ENCODE measurements at regions not wholly inside any gene's neighbourhood (a gene's known extent, or its start where the extent isn't known, plus 50 kb on each side); places are given as distances from the start of the nearest gene placed in this dataset.

GRCh38 chr17:14437176-14437575 is 136.3 kb downstream of the HS3ST3B1 start:
- Histone ChIP-seq H3K27me3 (no peaks in the 10 kb centered on the region), H3K4me1 (no peaks in the 10 kb centered on the region), H3K36me3 (no peaks in the 10 kb centered on the region), H3K4me3 (no peak overlapping the region), H3K9me3 (no peaks in the 10 kb centered on the region), H3K27ac (no peak overlapping the region)
- DNase-seq, result no peak
- no peak for TF ChIP-seq POLR2A (IDR thresholded peaks at IDR 0.05)
- no peak for TF ChIP-seq CTCF (IDR thresholded peaks at IDR 0.05)
- intact Hi-C loops (cut with DNase I; ENCODE audit: low total_unique reads), result no loop called here

GRCh38 chr17:14436266-14436665 is 135.4 kb downstream of the HS3ST3B1 start:
- no peak for DNase-seq
- intact Hi-C loops (cut with DNase I; ENCODE audit: low total_unique reads), result no loop called here

GRCh38 chr17:14434506-14434905 is 133.6 kb downstream of the HS3ST3B1 start:
- Histone ChIP-seq H3K4me1 (no peaks in the 10 kb centered on the region), H3K9me3 (no peaks in the 10 kb centered on the region), H3K27me3 (no peaks in the 10 kb centered on the region), H3K4me3 (no peak overlapping the region), H3K36me3 (no peaks in the 10 kb centered on the region), H3K27ac (no peak overlapping the region)
- TF ChIP-seq POLR2A (IDR thresholded peaks at IDR 0.05) (no peak), CTCF (IDR thresholded peaks at IDR 0.05) (no peak)
- intact Hi-C loops (cut with DNase I; ENCODE audit: low total_unique reads), result no loop called here
- DNase-seq, result no peak

More at GRCh38 chr17:14436266-14436665, 135.4 kb downstream of the HS3ST3B1 start:
- no peaks in the 10 kb centered on the region for H3K36me3 ChIP-seq
- no peaks in the 10 kb centered on the region for H3K9me3 ChIP-seq
- H3K4me3 ChIP-seq, result no peak overlapping the region
- TF ChIP-seq POLR2A (IDR thresholded peaks at IDR 0.05) (no peak), CTCF (IDR thresholded peaks at IDR 0.05) (no peak)
- H3K4me1 ChIP-seq, result no peaks in the 10 kb centered on the region
- H3K27me3 ChIP-seq, result no peaks in the 10 kb centered on the region
- no peak overlapping the region for H3K27ac ChIP-seq

- Histone ChIP-seq H3K27ac (no peak overlapping the region), H3K9me3 (no peaks in the 10 kb centered on the region), H3K36me3 (no peaks in the 10 kb centered on the region), H3K27me3 (no peaks in the 10 kb centered on the region), H3K4me1 (no peaks in the 10 kb centered on the region), H3K4me3 (no peak overlapping the region)
- TF ChIP-seq CTCF (IDR thresholded peaks at IDR 0.05) (no peak), POLR2A (IDR thresholded peaks at IDR 0.05) (no peak)
- no peak for DNase-seq
- intact Hi-C loops (cut with DNase I; ENCODE audit: low total_unique reads), result no loop called here
These were observed 131.2 kb downstream of the HS3ST3B1 start for GRCh38 chr17:14432079-14432478.

GRCh38 chr17:14429084-14429483 is 128.2 kb downstream of the HS3ST3B1 start:
- no peak overlapping the region for H3K4me3 ChIP-seq
- H3K27ac ChIP-seq, result no peak overlapping the region
- no peak for DNase-seq
- no peaks in the 10 kb centered on the region for H3K9me3 ChIP-seq
- no peaks in the 10 kb centered on the region for H3K4me1 ChIP-seq
- H3K36me3 ChIP-seq, result no peaks in the 10 kb centered on the region
- H3K27me3 ChIP-seq, result no peaks in the 10 kb centered on the region
- intact Hi-C loops (cut with DNase I; ENCODE audit: low total_unique reads), result loop anchor here (10.0 kb wide), 1 partner anchor 64 kb away; no protein-coding TSS in a partner anchor
- TF ChIP-seq POLR2A (IDR thresholded peaks at IDR 0.05) (no peak), CTCF (IDR thresholded peaks at IDR 0.05) (no peak)

All from uterus (tissue), 3 donors.